ENCODE measurements at regions not wholly inside any gene's neighbourhood (a gene's known extent, or its start where the extent isn't known, plus 50 kb on each side); places are given as distances from the start of the nearest gene placed in this dataset.

DNA sequence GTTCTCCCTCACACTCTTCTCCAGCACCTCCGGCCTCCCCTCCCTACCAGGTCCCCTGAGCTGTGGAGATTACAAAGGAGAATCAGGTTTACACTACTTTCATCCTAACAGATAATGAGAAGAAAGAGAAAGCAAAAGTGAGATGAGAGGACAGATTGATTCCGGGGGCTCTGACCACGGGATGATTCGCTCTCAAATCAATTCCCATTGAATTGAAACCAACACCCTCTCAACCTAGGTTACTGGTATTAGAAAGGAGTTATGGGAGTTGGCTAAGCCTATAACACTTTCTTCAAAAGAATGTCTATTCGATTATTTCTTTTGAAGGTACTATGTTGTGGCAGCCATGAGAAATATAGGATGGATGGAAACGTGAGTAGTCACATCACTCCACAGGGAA, 386.2 kb upstream of the TNP1 start:
- peaks cover 2% of the 10 kb centered on the region for H3K27me3 Mint-ChIP-seq (ENCODE audit: low read depth, unreplicated experiment)
- H3K9me3 Mint-ChIP-seq (ENCODE audit: unreplicated experiment): no peaks in the 10 kb centered on the region
- TF ChIP-seq, protein P1, sequence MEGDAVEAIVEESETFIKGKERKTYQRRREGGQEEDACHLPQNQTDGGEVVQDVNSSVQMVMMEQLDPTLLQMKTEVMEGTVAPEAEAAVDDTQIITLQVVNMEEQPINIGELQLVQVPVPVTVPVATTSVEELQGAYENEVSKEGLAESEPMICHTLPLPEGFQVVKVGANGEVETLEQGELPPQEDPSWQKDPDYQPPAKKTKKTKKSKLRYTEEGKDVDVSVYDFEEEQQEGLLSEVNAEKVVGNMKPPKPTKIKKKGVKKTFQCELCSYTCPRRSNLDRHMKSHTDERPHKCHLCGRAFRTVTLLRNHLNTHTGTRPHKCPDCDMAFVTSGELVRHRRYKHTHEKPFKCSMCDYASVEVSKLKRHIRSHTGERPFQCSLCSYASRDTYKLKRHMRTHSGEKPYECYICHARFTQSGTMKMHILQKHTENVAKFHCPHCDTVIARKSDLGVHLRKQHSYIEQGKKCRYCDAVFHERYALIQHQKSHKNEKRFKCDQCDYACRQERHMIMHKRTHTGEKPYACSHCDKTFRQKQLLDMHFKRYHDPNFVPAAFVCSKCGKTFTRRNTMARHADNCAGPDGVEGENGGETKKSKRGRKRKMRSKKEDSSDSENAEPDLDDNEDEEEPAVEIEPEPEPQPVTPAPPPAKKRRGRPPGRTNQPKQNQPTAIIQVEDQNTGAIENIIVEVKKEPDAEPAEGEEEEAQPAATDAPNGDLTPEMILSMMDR (IDR thresholded peaks at IDR 0.05; ENCODE audit: insufficient read depth, low read depth, low read length): no peak
- TF ChIP-seq EZH2 (IDR thresholded peaks at IDR 0.05; ENCODE audit: insufficient read depth, low read length): no peak

DNA sequence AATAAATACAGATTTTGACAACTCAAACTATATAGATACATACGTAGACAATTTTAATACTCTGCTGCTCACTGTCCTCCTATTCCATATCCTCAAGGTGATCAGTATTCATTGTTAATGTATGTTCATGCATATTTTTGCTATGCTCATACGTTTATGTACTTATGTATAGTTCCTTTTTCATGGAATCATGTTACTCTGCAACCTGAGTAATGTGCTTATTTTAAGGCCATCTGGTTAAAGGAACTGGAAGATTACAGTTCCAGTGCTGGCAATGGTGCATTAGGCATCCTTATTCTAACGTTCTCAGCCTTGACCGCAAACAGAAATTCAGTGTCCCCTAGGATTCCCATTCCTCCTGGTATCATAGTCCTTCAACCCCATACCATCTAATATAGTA, 385.0 kb upstream of the TNP1 start:
- H3K27me3 Mint-ChIP-seq (ENCODE audit: low read depth, unreplicated experiment): peaks cover 2% of the 10 kb centered on the region
- H3K36me3 Mint-ChIP-seq (ENCODE audit: low read depth, unreplicated experiment): no peaks in the 10 kb centered on the region
- DNase-seq (ENCODE audit: low read depth): no peak
- Histone ChIP-seq H3K36me3 (ENCODE audit: insufficient read depth, low read length) (no peaks in the 10 kb centered on the region), H2AFZ (ENCODE audit: low read depth, low read length) (no peak overlapping the region), H3K4me1 (ENCODE audit: insufficient read depth, low read length) (peaks cover 7% of the 10 kb centered on the region), H3K9ac (ENCODE audit: low read length) (no peak overlapping the region), H3K27me3 (ENCODE audit: insufficient read depth, low read length) (no peaks in the 10 kb centered on the region), H3K4me2 (ENCODE audit: low read length) (no peak overlapping the region), H3K4me3 (ENCODE audit: insufficient read depth, low read depth, low read length) (no peak overlapping the region), H3K9me3 (ENCODE audit: insufficient read depth, low read depth, low read length) (no peaks in the 10 kb centered on the region), H3K79me2 (ENCODE audit: insufficient read depth, low read length) (no peaks in the 10 kb centered on the region), H4K20me1 (ENCODE audit: insufficient read depth, low read length) (no peaks in the 10 kb centered on the region), H3K27ac (ENCODE audit: low read depth, low read length) (no peak overlapping the region)
- H3K9me3 Mint-ChIP-seq (ENCODE audit: unreplicated experiment): no peaks in the 10 kb centered on the region
- TF ChIP-seq, protein P1 (IDR thresholded peaks at IDR 0.05; ENCODE audit: insufficient read depth, low read depth, low read length): no peak
- no peak for TF ChIP-seq EZH2 (IDR thresholded peaks at IDR 0.05; ENCODE audit: insufficient read depth, low read length)
- no peak for FAIRE-seq
- H3K4me1 Mint-ChIP-seq (ENCODE audit: low read depth, unreplicated experiment): peaks cover 4% of the 10 kb centered on the region
- H3K27ac Mint-ChIP-seq (ENCODE audit: unreplicated experiment): no peak overlapping the region
- no peak overlapping the region for H3K4me3 Mint-ChIP-seq (ENCODE audit: unreplicated experiment)

More for the DNA sequence above, 386.2 kb upstream of the TNP1 start:
- no peak overlapping the region for H3K4me3 Mint-ChIP-seq (ENCODE audit: unreplicated experiment)
- H3K4me3 ChIP-seq (ENCODE audit: insufficient read depth, low read depth, low read length): no peak overlapping the region
- H2AFZ ChIP-seq (ENCODE audit: low read depth, low read length): no peak overlapping the region
- no peaks in the 10 kb centered on the region for H3K36me3 ChIP-seq (ENCODE audit: insufficient read depth, low read length)
- H3K9ac ChIP-seq (ENCODE audit: low read length): no peak overlapping the region
- H3K4me2 ChIP-seq (ENCODE audit: low read length): no peak overlapping the region
- no peak overlapping the region for H3K27ac Mint-ChIP-seq (ENCODE audit: unreplicated experiment)
- H3K4me1 ChIP-seq (ENCODE audit: insufficient read depth, low read length): peaks cover 5% of the 10 kb centered on the region
- H3K4me1 Mint-ChIP-seq (ENCODE audit: low read depth, unreplicated experiment): peaks cover 2% of the 10 kb centered on the region
- no peaks in the 10 kb centered on the region for H3K79me2 ChIP-seq (ENCODE audit: insufficient read depth, low read length)
- no peak overlapping the region for H3K27ac ChIP-seq (ENCODE audit: low read depth, low read length)
- H3K27me3 ChIP-seq (ENCODE audit: insufficient read depth, low read length): no peaks in the 10 kb centered on the region
- no peak for DNase-seq (ENCODE audit: low read depth)
- no peaks in the 10 kb centered on the region for H3K9me3 ChIP-seq (ENCODE audit: insufficient read depth, low read depth, low read length)
- H4K20me1 ChIP-seq (ENCODE audit: insufficient read depth, low read length): no peaks in the 10 kb centered on the region
- FAIRE-seq: no peak
- no peaks in the 10 kb centered on the region for H3K36me3 Mint-ChIP-seq (ENCODE audit: low read depth, unreplicated experiment)

DNA sequence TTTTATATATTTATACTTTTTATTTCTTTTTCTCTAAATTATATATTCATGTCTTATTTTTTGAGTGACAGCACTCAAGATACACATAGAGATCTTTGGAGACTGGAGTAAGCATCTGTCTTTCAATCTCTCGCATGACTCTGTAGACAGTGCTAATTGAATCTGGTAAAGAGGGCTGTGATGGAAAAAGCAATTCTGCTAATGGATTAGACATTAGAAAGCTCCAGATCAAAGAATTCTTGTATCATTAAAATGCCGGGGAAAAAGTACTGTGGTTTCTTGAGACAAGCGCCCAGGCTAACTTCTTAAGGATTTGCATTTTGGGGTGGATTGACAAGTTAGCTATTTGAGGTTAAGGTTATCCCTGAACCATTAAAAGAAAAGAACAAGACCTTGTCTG, 383.1 kb upstream of the TNP1 start:
- H3K79me2 ChIP-seq (ENCODE audit: insufficient read depth, low read length): no peaks in the 10 kb centered on the region
- H3K27ac ChIP-seq (ENCODE audit: low read depth, low read length): no peak overlapping the region
- H4K20me1 ChIP-seq (ENCODE audit: insufficient read depth, low read length): no peaks in the 10 kb centered on the region
- H3K9me3 Mint-ChIP-seq (ENCODE audit: unreplicated experiment): no peaks in the 10 kb centered on the region
- no peaks in the 10 kb centered on the region for H3K9me3 ChIP-seq (ENCODE audit: insufficient read depth, low read depth, low read length)
- H3K27me3 Mint-ChIP-seq (ENCODE audit: low read depth, unreplicated experiment): peaks cover 2% of the 10 kb centered on the region
- no peak overlapping the region for H3K9ac ChIP-seq (ENCODE audit: low read length)
- FAIRE-seq: no peak
- peaks cover 10% of the 10 kb centered on the region for H3K4me1 ChIP-seq (ENCODE audit: insufficient read depth, low read length)
- H3K4me2 ChIP-seq (ENCODE audit: low read length): no peak overlapping the region
- H3K27ac Mint-ChIP-seq (ENCODE audit: unreplicated experiment): no peak overlapping the region
- H3K4me3 ChIP-seq (ENCODE audit: insufficient read depth, low read depth, low read length): no peak overlapping the region
- no peak for TF ChIP-seq EZH2 (IDR thresholded peaks at IDR 0.05; ENCODE audit: insufficient read depth, low read length)
- TF ChIP-seq, protein P1 (IDR thresholded peaks at IDR 0.05; ENCODE audit: insufficient read depth, low read depth, low read length): no peak
- H3K4me3 Mint-ChIP-seq (ENCODE audit: unreplicated experiment): no peak overlapping the region
- no peaks in the 10 kb centered on the region for H3K36me3 Mint-ChIP-seq (ENCODE audit: low read depth, unreplicated experiment)
- no peak overlapping the region for H2AFZ ChIP-seq (ENCODE audit: low read depth, low read length)
- no peaks in the 10 kb centered on the region for H3K36me3 ChIP-seq (ENCODE audit: insufficient read depth, low read length)
- no peaks in the 10 kb centered on the region for H3K27me3 ChIP-seq (ENCODE audit: insufficient read depth, low read length)
- no peak for DNase-seq (ENCODE audit: low read depth)
- H3K4me1 Mint-ChIP-seq (ENCODE audit: low read depth, unreplicated experiment): peaks cover 9% of the 10 kb centered on the region
